ENCODE measurements at regions not wholly inside any gene's neighbourhood (a gene's known extent, or its start where the extent isn't known, plus 50 kb on each side); places are given as distances from the start of the nearest gene placed in this dataset.

DNA sequence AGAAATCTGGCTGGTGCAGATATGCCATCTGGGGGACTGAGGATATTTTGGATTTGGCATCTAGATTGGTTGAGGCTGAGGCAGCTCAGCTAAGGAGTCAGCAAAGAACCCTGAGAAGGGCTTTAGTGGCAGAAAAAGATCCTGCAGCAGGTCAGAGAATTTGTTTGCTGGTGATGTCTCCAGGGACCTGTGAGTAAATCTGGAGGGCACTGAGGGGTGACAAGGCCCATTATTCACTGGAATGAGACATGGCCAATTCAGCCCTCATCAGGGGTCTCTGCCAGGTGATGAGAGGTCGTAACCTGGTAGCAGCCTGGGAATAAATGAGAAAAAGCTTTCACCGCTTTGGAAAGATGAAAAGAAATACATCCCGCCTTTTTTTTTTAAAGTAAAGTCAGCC, 118.3 kb upstream of the FBXL4 start:
- DNase-seq: no peak
- WGBS, 5 donors: 32 to 68% (median 50%) methylated on average over 3 of the region's 3 CpGs
- no peak overlapping the region for H3K4me3 ChIP-seq
- H3K27ac ChIP-seq: no peak overlapping the region
- no peaks in the 10 kb centered on the region for H3K9me3 ChIP-seq
- H3K27me3 ChIP-seq: no peaks in the 10 kb centered on the region
- intact Hi-C loops (cut with DNase I; ENCODE audit: low total_unique reads): no loop called here
- TF ChIP-seq POLR2A (IDR thresholded peaks at IDR 0.05) (no peak), POLR2AphosphoS5 (IDR thresholded peaks at IDR 0.05) (no peak), EP300 (IDR thresholded peaks at IDR 0.05) (no peak)
- TF ChIP-seq, protein P1, sequence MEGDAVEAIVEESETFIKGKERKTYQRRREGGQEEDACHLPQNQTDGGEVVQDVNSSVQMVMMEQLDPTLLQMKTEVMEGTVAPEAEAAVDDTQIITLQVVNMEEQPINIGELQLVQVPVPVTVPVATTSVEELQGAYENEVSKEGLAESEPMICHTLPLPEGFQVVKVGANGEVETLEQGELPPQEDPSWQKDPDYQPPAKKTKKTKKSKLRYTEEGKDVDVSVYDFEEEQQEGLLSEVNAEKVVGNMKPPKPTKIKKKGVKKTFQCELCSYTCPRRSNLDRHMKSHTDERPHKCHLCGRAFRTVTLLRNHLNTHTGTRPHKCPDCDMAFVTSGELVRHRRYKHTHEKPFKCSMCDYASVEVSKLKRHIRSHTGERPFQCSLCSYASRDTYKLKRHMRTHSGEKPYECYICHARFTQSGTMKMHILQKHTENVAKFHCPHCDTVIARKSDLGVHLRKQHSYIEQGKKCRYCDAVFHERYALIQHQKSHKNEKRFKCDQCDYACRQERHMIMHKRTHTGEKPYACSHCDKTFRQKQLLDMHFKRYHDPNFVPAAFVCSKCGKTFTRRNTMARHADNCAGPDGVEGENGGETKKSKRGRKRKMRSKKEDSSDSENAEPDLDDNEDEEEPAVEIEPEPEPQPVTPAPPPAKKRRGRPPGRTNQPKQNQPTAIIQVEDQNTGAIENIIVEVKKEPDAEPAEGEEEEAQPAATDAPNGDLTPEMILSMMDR (IDR thresholded peaks at IDR 0.05): no peak
- no peaks in the 10 kb centered on the region for H3K4me1 ChIP-seq
- H3K36me3 ChIP-seq: no peaks in the 10 kb centered on the region

DNA sequence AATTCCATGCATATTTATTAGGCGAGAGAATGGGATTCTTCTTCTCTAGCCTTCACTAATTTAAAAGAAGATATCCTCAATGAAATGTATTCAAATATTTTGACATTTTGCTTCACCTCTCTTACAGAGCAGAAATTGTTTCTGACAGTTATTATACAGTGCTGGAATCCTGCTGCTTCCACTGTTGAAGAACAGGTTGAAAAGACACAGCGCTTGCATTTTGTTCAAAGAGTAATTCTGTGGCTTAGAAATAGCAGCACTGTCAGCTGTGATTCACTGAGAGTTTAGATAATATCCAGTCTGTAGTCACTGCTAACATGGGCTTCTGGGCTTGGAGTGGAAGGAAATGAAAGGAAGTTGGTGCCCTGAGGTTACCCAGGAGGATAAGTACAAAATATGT, 117.1 kb upstream of the FBXL4 start:
- H3K36me3 ChIP-seq: no peaks in the 10 kb centered on the region
- intact Hi-C loops (cut with DNase I; ENCODE audit: low total_unique reads): no loop called here
- 73 to 95% (median 90%) methylated on average over 2 of the region's 2 CpGs for WGBS, 5 donors
- H3K4me1 ChIP-seq: no peaks in the 10 kb centered on the region
- H3K9me3 ChIP-seq: no peaks in the 10 kb centered on the region
- no peaks in the 10 kb centered on the region for H3K27me3 ChIP-seq
- H3K27ac ChIP-seq: no peak overlapping the region
- no peak for TF ChIP-seq POLR2AphosphoS5 (IDR thresholded peaks at IDR 0.05)
- no peak for TF ChIP-seq EP300 (IDR thresholded peaks at IDR 0.05)
- TF ChIP-seq, protein P1 (IDR thresholded peaks at IDR 0.05): no peak
- TF ChIP-seq POLR2A (IDR thresholded peaks at IDR 0.05): no peak
- DNase-seq: no peak
- H3K4me3 ChIP-seq: no peak overlapping the region

DNA sequence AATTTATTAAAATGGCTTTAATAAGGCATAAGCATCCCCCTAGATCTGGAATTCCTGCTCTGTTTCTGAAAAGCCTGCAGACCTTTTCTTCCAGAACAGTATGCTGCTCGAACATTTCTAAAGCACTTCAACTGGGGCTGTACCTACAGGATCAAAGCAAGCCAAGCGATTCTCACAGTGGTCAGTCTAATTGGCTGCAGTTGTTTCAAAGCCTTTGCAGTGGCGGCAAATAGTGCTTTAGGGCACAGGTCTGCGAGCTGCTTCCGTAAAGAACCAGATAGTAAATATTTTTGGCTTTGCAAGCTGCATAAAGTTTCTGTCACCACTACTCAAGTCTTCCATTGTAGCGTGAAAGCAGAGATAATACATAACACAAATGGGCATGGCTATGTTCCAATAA, 88.9 kb upstream of the FBXL4 start:
- no peaks in the 10 kb centered on the region for H3K27me3 ChIP-seq
- H3K9me3 ChIP-seq: no peaks in the 10 kb centered on the region
- H3K4me1 ChIP-seq: peaks cover 0 to 8% (median 0%) of the 10 kb centered on the region in 4 donors
- no peak for DNase-seq
- WGBS, 5 donors: 83 to 95% (median 92%) methylated on average over 6 of the region's 6 CpGs
- H3K27ac ChIP-seq: no peak overlapping the region
- intact Hi-C loops (cut with DNase I; ENCODE audit: low total_unique reads): no loop called here
- no peak overlapping the region for H3K4me3 ChIP-seq
- H3K36me3 ChIP-seq: no peaks in the 10 kb centered on the region
- no peak for TF ChIP-seq POLR2A (IDR thresholded peaks at IDR 0.05)
- TF ChIP-seq POLR2AphosphoS5 (IDR thresholded peaks at IDR 0.05): no peak
- TF ChIP-seq, protein P1 (IDR thresholded peaks at IDR 0.05): no peak
- TF ChIP-seq EP300 (IDR thresholded peaks at IDR 0.05): no peak

DNA sequence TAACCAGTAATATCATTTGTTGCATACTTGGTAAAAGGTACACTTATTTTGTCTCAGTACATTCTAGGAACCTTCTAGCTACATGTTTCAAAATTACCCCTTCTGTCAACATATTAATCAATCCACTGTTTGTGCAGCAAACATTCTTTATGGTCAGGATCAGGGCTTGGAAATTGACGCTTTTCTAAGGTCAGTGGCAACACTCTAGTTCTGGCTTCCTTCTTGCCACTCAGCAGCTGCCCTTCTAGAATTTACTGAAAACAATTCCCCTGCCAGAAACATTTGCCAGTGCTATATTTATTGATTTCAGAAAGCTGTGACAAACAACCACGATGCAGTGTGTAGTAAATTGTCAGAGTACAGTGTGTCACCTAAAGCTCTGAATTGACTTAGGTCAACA, 84.7 kb upstream of the FBXL4 start:
- intact Hi-C loops (cut with DNase I; ENCODE audit: low total_unique reads): no loop called here
- peaks cover 0 to 8% (median 0%) of the 10 kb centered on the region in 4 donors for H3K4me1 ChIP-seq
- H3K27ac ChIP-seq: no peak overlapping the region
- no peaks in the 10 kb centered on the region for H3K27me3 ChIP-seq
- H3K36me3 ChIP-seq: no peaks in the 10 kb centered on the region
- WGBS, 5 donors: 20 to 32% (median 27%) methylated on average over 2 of the region's 2 CpGs
- DNase-seq: no peak
- no peaks in the 10 kb centered on the region for H3K9me3 ChIP-seq
- TF ChIP-seq EP300 (IDR thresholded peaks at IDR 0.05): no peak
- no peak for TF ChIP-seq POLR2AphosphoS5 (IDR thresholded peaks at IDR 0.05)
- TF ChIP-seq, protein P1 (IDR thresholded peaks at IDR 0.05): no peak
- TF ChIP-seq POLR2A (IDR thresholded peaks at IDR 0.05): no peak
- H3K4me3 ChIP-seq: no peak overlapping the region

All from stomach (tissue), 8 donors.